H1 (cell line): ENCODE measurements at regions not wholly inside any gene's neighbourhood (a gene's known extent, or its start where the extent isn't known, plus 50 kb on each side); places are given as distances from the start of the nearest gene placed in this dataset.

ENCODE experiments used
- CBX5 ChIP-seq: fragments of 300-800, 300-1000 bp; sonication (generic); IDR thresholded peaks from 2 replicates; pipeline ENCODE4 v1.7.1; 2016; ENCODE audit warnings: antibody characterized with exemption, low read length, low read depth
- GABPA ChIP-seq: IDR thresholded peaks from 2 replicates; pipeline ENCODE4 v1.6.1; 2011; ENCODE audit warnings: mild to moderate bottlenecking, low read length, moderate library complexity, borderline replicate concordance; ENCODE audit not compliant: insufficient read depth
- KDM4A ChIP-seq: IDR thresholded peaks from one replicate; pipeline ENCODE4 v1.7.1; 2012; ENCODE audit warnings: low read depth, mild to moderate bottlenecking, moderate library complexity, low read length, inconsistent platforms; ENCODE audit not compliant: severe bottlenecking
- POU5F1 ChIP-seq: IDR thresholded peaks from 2 replicates; pipeline ENCODE4 v1.6.1; 2011; ENCODE audit warnings: low read depth, mild to moderate bottlenecking, low read length, moderate library complexity
- RNF2 ChIP-seq: fragments of 200-900, 300-1000 bp; sonication (generic); IDR thresholded peaks from 2 replicates; pipeline ENCODE4 v1.7.1; 2016; ENCODE audit warnings: borderline replicate concordance, low read depth, mild to moderate bottlenecking, antibody characterized with exemption, low read length; ENCODE audit not compliant: poor library complexity, severe bottlenecking; ENCODE audit errors: missing control alignments
- SAP30 ChIP-seq: fragments of 300-600 bp; sonication (generic); IDR thresholded peaks from 2 replicates; pipeline ENCODE4 v1.7.1; 2012; ENCODE audit warnings: low read length, moderate library complexity, mild to moderate bottlenecking, inconsistent platforms; ENCODE audit not compliant: insufficient read depth, insufficient replicate concordance
- SRF ChIP-seq: IDR thresholded peaks from 2 replicates; pipeline ENCODE4 v1.6.1; 2011; ENCODE audit warnings: mild to moderate bottlenecking, low read depth, low read length, moderate library complexity

DNA sequence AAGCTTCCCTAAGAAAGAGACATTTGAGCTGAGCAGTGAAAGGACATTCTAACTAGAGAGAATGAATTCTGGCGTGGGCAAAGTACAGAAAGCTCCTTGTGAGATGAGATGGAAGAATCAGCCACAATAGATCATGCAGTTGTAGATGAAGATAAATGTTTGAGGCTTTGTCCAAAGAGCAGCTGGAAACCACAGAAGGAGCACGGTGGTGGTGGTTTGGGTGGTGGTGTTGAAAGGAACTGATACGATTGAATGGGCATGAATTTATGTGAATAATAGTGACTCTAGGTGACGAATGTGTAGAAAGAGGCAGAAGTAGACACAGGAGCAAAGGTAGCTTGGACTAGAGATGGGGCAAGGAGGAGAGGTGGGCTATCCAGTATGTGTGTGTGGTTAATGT is 260.5 kb upstream of the TMTC1 start (continued):
- TF ChIP-seq GABPA (no peak), RNF2 (no peak), KDM4A (no peak), CBX5 (no peak), POU5F1 (no peak), SAP30 (no peak), SRF (no peak)
